ENCODE measurements at regions not wholly inside any gene's neighbourhood (a gene's known extent, or its start where the extent isn't known, plus 50 kb on each side); places are given as distances from the start of the nearest gene placed in this dataset.

DNA sequence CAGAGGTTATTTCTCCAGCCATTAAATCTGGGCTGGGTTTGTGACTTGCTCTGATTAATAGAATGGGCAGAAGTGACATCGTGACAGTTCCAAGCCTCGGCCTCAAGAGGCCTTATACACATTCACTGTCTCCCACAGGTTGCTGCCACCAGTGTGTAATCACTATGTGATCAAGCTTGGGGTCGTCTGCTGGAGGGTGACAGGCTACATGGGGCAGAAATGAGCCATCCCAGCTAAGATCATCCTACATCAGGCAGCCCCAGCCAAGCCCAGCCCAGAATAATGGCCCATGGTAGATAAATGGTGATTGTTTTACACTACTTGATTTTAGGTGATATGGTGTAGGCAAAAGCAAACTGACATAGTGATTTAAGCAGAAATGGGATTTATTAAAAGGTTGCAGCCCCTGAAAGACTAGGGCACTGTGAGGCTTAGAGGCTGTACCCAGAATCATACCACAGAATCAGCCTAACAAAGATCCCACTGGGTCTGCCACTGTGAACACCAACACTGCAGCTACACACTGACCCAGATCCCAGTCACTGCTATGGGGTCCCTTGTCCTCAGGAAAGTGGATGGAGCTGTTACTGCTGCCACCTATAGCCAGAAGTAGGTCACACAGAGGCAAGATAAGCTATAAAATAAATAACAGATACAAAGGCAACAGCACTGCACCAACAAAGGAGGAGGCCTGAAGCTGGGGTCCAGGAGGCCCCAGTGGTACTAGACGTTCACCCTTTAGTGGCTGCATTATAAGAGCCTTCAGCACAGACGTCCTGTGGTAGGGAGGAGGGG, 159.6 kb upstream of the RBPJ start:
- no peaks in the 10 kb centered on the region for H3K9me3 Mint-ChIP-seq
- H3K4me1 Mint-ChIP-seq, result peaks cover 0 to 11% of the 10 kb centered on the region in 2 donors
- no peak for DNase-seq
- H3K27ac Mint-ChIP-seq, result no peak overlapping the region
- H3K4me3 Mint-ChIP-seq, result no peak overlapping the region
- peaks cover 0 to 2% (median 1%) of the 10 kb centered on the region in 3 donors for H3K27me3 Mint-ChIP-seq (ENCODE audit: low read depth in 3 of 3)
- H3K36me3 Mint-ChIP-seq, result peaks cover 0 to 3% (median 3%) of the 10 kb centered on the region in 3 donors

DNA sequence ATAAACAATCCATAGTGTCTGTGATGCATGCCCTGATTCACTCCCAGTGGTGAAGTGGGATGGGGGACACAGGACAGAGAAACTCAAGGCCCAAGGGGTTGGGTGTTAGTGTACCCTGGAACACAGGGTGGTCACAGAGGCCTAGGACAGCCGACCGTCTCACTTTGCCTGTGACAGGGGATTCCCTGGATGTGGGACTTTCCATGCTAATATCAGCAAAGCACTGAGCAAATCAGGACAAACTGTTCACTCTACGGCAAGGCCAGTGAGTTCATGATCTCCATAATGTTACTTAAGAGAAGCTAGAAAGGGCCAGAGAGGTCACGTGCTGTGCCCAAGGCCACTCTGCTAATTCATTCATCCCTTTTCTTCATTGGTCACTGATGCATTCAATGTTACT, 158.7 kb upstream of the RBPJ start:
- no peak for DNase-seq
- no peaks in the 10 kb centered on the region for H3K9me3 Mint-ChIP-seq
- H3K27me3 Mint-ChIP-seq (ENCODE audit: low read depth in 3 of 3), result peaks cover 0 to 2% (median 1%) of the 10 kb centered on the region in 3 donors
- peaks cover 0 to 3% (median 3%) of the 10 kb centered on the region in 3 donors for H3K36me3 Mint-ChIP-seq
- no peak overlapping the region for H3K27ac Mint-ChIP-seq
- peaks cover 0 to 11% of the 10 kb centered on the region in 2 donors for H3K4me1 Mint-ChIP-seq
- no peak overlapping the region for H3K4me3 Mint-ChIP-seq

DNA sequence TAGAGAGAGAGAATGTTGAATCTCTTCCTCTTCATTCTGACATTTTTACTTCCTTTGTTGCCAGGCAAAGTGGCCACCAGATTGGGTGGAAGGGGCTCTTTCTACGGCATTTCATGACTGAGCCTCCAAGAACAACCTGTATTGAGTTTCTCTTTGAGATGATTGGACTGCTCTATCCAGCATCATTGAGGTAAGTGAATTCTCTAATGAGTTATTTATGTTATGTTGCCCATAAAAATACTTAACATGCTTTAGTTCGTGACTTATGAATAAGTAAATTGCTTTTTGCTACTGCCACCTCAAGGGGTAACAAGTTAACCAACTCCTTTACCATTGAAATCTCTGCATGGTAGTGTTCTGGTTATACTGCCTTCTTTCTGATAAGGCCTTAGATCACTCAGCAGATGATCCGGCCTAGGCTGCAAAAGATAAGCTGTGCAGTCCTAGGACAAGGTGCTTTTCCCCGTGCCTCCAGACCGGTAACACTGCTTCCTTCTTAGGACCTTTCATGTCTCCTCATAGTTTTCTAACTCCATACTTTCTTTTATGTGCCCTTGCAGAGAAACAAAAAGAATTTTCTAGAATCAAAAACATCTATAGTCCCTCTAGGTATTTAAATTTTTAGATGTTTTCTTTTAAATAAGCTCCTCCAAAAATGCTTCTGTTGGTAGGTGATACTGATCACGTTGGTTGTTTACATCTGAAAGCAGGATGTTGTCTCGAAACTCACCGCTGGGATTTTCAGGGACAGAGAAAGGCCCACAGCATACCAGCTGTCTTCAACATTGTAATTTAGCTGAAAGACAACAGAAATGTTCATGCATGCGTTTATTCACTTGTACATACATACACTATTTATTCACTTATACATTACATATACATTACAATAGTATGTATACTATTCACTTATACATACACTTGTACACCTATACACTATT, 157.1 kb upstream of the RBPJ start:
- H3K4me3 Mint-ChIP-seq, result no peak overlapping the region
- no peak overlapping the region for H3K27ac Mint-ChIP-seq
- no peaks in the 10 kb centered on the region for H3K9me3 Mint-ChIP-seq
- peaks cover 0 to 3% (median 0%) of the 10 kb centered on the region in 3 donors for H3K36me3 Mint-ChIP-seq
- H3K4me1 Mint-ChIP-seq, result peaks cover 0 to 3% of the 10 kb centered on the region in 2 donors
- DNase-seq, result no peak
- H3K27me3 Mint-ChIP-seq (ENCODE audit: low read depth in 3 of 3), result peaks cover 0 to 1% (median 0%) of the 10 kb centered on the region in 3 donors

DNA sequence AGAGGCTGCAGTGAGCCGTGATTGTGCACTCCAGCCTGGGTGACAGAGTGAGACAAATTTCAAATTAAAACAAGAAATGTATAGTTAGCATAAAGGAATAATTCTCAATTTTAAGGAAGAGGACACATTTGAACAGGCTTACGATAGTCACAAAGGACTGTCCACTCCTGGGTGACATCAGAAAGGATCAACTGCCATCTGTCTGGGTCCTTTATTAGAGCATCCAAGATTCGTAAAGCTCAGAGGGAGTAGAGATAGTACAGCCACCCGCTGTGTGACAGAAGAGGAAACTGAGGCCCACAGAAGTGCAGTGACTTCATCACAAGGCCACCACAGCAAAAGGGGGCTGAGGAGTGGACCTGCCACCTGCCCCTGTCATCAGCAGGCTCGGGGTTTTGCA, 149.3 kb upstream of the RBPJ start:
- no peaks in the 10 kb centered on the region for H3K9me3 Mint-ChIP-seq
- no peak overlapping the region for H3K27ac Mint-ChIP-seq
- no peaks in the 10 kb centered on the region for H3K4me1 Mint-ChIP-seq
- H3K27me3 Mint-ChIP-seq (ENCODE audit: low read depth in 3 of 3), result peaks cover 2 to 5% (median 5%) of the 10 kb centered on the region in 3 donors
- H3K36me3 Mint-ChIP-seq, result no peaks in the 10 kb centered on the region
- no peak for DNase-seq
- no peak overlapping the region for H3K4me3 Mint-ChIP-seq

DNA sequence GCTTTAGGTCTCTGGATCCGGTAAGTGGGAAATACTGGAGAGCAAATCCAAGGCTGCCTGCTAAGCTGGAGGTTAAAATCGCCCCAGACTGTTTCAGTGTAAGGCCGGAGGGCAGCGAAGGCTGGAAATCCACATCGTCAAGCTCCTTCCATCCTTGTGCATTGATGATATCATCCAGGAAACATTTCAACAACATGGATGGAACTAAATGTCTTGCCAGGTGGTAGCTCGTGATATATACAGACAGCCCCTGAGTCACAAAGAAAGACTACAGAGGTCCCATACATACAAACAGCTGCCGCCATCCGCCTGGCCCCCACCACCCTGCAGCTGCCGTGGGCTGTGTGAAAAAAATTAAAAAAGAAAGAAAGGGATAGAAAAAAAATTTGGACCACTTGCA, 148.9 kb upstream of the RBPJ start:
- Mint-ChIP-seq H3K27ac (no peak overlapping the region), H3K4me3 (no peak overlapping the region), H3K27me3 (ENCODE audit: low read depth in 3 of 3) (peaks cover 2 to 6% (median 6%) of the 10 kb centered on the region in 3 donors), H3K36me3 (no peaks in the 10 kb centered on the region), H3K9me3 (no peaks in the 10 kb centered on the region), H3K4me1 (no peaks in the 10 kb centered on the region)
- no peak for DNase-seq

DNA sequence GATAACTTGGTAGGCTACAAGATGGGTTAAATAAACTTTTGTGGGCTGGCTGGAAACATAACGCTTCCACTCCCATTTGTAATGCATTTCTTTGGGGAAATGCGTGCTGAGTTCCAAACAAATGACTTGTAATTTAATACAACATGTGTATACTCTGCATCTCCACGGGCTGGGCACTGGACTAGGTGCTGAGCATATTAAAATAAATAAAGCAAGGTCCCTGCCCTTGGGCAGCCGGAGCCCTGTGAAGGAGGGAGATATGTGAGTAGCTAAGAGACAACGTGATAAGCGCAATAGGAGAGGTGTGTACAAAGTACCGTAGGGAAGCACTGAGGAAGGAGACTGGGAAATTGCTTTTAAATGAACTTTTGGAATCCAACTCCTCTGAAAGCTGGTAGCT, 147.2 kb upstream of the RBPJ start:
- H3K27ac Mint-ChIP-seq, result no peak overlapping the region
- H3K36me3 Mint-ChIP-seq, result no peaks in the 10 kb centered on the region
- no peaks in the 10 kb centered on the region for H3K4me1 Mint-ChIP-seq
- DNase-seq, result no peak
- H3K4me3 Mint-ChIP-seq, result no peak overlapping the region
- H3K27me3 Mint-ChIP-seq (ENCODE audit: low read depth in 3 of 3), result peaks cover 2 to 10% (median 8%) of the 10 kb centered on the region in 3 donors
- H3K9me3 Mint-ChIP-seq, result no peaks in the 10 kb centered on the region

DNA sequence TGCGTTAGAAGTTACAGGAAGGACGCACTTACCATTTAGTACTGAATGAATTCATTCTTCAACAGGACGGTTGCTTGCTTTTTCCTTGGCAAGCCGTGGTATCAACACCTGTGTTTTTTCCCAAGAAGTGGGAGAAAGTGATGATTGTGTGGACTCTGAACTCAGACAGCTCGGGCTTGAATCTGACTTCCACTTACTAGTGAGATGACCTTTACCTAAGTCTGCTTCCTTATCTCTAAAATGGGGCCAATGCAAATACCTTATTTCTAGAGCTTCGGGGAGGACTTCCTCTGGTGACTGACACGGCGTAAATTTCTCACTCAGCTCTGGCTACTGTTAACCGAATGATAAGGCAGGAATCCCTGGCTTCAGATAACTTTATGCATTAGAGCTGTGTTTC, 146.8 kb upstream of the RBPJ start:
- H3K36me3 Mint-ChIP-seq, result no peaks in the 10 kb centered on the region
- DNase-seq, result no peak
- no peak overlapping the region for H3K27ac Mint-ChIP-seq
- H3K4me3 Mint-ChIP-seq, result no peak overlapping the region
- peaks cover 0 to 10% (median 8%) of the 10 kb centered on the region in 3 donors for H3K27me3 Mint-ChIP-seq (ENCODE audit: low read depth in 3 of 3)
- no peaks in the 10 kb centered on the region for H3K9me3 Mint-ChIP-seq
- no peaks in the 10 kb centered on the region for H3K4me1 Mint-ChIP-seq

DNA sequence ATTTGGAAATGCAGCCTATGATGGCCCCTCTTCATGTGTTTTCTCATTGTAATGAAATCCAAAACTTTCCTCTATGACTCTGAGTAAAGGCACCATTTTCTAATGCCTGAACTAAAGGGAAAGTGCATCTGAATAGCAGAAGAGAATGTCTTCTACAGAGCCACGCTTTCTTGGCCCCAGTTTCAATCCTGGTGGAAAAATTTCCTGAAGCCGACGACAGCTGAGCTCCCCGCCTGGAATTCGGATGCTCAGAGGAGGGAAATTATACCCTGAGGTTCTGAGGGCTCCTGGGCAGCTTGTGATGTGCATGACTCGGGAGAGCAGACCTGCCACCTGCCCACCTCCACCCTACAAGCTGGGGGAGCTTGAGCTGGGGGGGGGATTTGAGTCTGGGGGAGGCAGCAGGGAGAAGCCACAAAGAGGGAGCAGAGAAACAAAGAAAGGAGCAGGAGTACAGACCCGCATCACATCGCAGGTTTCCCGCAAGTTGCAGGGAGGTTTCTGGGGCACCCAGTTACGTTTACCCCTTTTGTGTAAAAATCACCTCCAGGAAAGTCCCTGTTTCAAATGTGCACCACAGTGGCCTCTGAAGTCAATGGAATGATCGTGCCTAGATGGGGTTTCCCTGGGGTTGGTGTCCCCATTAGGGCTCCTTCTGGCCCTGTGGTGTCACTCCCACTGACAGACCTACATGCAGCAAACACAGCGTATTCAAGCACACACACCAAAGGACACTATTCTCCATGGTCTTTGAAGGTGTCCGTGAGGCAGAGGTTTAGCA, 145.6 kb upstream of the RBPJ start:
- Mint-ChIP-seq H3K9me3 (no peaks in the 10 kb centered on the region), H3K36me3 (no peaks in the 10 kb centered on the region), H3K4me3 (no peak overlapping the region), H3K27me3 (ENCODE audit: low read depth in 3 of 3) (peaks cover 0 to 12% (median 10%) of the 10 kb centered on the region in 3 donors), H3K4me1 (no peaks in the 10 kb centered on the region), H3K27ac (no peak overlapping the region)
- no peak for DNase-seq

DNA sequence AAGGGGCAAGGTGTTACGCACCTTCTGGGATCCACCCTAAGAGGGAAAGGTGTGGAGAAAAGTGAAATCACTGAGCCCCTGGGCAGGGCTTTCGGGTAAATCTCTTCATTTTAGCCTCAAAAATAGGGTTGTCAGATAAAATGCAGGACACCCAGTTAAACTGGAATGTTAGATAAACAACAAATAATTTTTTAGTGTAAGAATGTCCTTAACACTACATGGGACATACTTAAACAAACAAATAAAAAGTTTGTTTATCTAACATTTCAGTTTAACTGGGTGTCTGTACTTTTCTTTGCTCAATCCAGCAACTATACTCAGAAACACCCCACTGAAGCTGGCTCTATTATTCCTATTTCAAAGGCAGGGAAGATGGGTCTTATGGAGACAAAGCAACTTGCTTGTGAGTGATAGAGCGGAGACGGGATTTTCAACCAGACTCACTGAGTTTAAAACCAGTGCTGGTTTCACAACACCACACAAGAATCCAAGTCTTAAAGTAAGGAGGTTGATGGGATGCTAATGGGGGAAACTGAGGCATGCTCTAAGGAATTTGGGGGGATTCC, 144.8 kb upstream of the RBPJ start:
- Mint-ChIP-seq H3K4me3 (no peak overlapping the region), H3K27ac (no peak overlapping the region)

DNA sequence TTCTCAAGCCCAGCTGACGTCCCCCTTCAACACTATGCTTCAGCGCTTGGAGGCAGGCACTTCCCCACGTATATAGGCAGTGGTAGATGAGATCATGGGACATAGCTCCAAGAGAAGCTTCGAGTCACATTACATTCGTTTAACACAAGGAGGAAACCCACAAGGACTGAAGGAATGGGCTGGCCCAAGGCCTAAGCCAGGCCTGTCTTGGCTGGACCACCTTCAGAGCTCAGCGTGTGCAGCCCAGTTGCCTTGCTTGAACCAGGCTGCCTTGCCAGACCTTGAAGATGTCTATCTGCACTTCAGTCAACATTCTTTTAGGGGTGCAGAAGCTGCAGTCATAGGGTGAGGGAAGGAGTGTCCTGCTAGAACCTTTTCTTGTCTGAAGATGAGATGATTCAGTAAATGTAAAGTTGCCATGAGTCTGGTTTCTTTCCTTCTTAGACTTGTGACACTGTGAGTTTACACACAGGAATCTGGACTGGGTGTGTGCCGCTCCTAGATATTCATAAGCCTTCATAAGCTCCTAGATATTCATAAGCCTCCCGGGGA, 144.1 kb upstream of the RBPJ start:
- Mint-ChIP-seq H3K36me3 (no peaks in the 10 kb centered on the region), H3K9me3 (no peaks in the 10 kb centered on the region), H3K4me3 (no peak overlapping the region), H3K27ac (no peak overlapping the region), H3K27me3 (ENCODE audit: low read depth in 3 of 3) (peaks cover 0 to 12% (median 9%) of the 10 kb centered on the region in 3 donors), H3K4me1 (no peaks in the 10 kb centered on the region)
- no peak for DNase-seq

More for the DNA sequence above, 144.8 kb upstream of the RBPJ start:
- no peaks in the 10 kb centered on the region for H3K4me1 Mint-ChIP-seq
- no peaks in the 10 kb centered on the region for H3K36me3 Mint-ChIP-seq
- DNase-seq, result no peak
- H3K27me3 Mint-ChIP-seq (ENCODE audit: low read depth in 3 of 3), result peaks cover 0 to 12% (median 10%) of the 10 kb centered on the region in 3 donors
- H3K9me3 Mint-ChIP-seq, result no peaks in the 10 kb centered on the region

DNA sequence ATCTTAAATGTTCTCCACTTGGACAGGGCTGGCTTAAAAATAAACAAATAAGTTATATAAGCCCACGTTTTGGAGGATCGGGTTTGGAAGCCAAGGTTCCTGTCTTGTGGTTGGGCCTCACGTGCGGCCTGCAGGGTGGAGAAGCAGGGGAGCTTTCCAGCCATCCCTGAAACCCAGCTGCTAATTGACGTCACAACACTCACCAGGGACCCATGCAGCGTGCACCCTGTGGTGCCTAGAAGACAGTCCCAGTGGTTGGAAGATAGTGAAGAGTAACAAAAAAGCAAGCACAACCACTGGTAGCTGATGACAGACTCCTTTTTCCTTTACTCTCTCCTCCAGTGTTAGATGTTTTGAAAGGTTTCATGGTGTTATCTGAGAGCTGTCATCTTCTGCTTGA, 142.0 kb upstream of the RBPJ start:
- Mint-ChIP-seq H3K4me1 (no peaks in the 10 kb centered on the region), H3K27me3 (ENCODE audit: low read depth in 3 of 3) (peaks cover 0 to 9% (median 7%) of the 10 kb centered on the region in 3 donors)

DNA sequence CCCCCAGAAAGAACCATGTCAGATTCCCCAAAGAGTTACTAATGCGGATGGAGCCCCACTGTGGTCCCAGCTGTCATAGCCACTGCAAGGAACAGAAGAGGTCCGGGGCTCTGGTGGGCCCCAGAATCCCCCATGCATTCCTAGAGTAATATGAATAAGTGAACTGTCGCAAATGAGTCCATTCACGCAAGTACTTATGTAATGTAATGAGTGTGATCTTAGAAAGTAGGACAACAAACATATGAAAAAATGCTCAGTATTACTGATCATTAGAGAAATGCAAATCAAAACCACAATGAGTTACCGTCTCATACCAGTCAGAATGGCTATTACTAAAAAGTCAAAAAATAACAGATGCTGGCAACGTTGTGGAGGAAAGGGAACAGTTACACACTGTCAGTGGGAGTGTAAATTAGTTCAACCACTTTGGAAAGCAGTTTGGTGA, 141.5 kb upstream of the RBPJ start:
- no peaks in the 10 kb centered on the region for H3K36me3 Mint-ChIP-seq
- peaks cover 0 to 9% (median 5%) of the 10 kb centered on the region in 3 donors for H3K27me3 Mint-ChIP-seq (ENCODE audit: low read depth in 3 of 3)
- no peaks in the 10 kb centered on the region for H3K9me3 Mint-ChIP-seq
- H3K27ac Mint-ChIP-seq, result no peak overlapping the region
- DNase-seq, result no peak
- no peak overlapping the region for H3K4me3 Mint-ChIP-seq
- H3K4me1 Mint-ChIP-seq, result peaks cover 0 to 2% of the 10 kb centered on the region in 2 donors

More for the DNA sequence above, 142.0 kb upstream of the RBPJ start:
- Mint-ChIP-seq H3K4me3 (no peak overlapping the region), H3K27ac (no peak overlapping the region), H3K9me3 (no peaks in the 10 kb centered on the region), H3K36me3 (no peaks in the 10 kb centered on the region)
- DNase-seq, result no peak

DNA sequence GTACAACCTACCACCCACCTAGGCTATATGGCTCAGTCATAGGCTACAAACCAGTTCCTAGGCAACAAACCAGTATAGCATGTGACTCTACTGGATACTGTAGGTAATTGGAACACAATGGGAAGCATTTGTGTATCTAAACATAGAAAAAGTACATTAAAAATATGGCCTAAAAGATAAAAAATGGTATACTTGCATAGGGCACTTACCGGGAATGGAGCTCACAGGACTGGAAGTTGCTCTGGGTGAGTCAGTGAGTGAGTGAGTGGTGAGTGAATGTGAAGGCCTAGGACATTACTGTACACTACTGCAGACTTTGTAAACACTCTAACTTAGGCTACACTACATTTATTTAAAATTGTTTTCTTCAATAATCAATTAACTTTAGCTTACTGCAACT, 139.2 kb upstream of the RBPJ start:
- no peak overlapping the region for H3K4me3 Mint-ChIP-seq
- H3K27me3 Mint-ChIP-seq (ENCODE audit: low read depth in 3 of 3), result peaks cover 0 to 7% (median 5%) of the 10 kb centered on the region in 3 donors
- no peak overlapping the region for H3K27ac Mint-ChIP-seq
- peaks cover 0 to 2% of the 10 kb centered on the region in 2 donors for H3K4me1 Mint-ChIP-seq
- H3K9me3 Mint-ChIP-seq, result no peaks in the 10 kb centered on the region
- no peak for DNase-seq
- no peaks in the 10 kb centered on the region for H3K36me3 Mint-ChIP-seq

Measured in immature natural killer cell (primary cell).